ENCODE measurements at regions not wholly inside any gene's neighbourhood (a gene's known extent, or its start where the extent isn't known, plus 50 kb on each side); places are given as distances from the start of the nearest gene placed in this dataset.
"Not testable (repeated sequence)": the region's sequence is repeated elsewhere in the genome, so short reads cannot be mapped to it uniquely, and the experiment has no call there.

DNA sequence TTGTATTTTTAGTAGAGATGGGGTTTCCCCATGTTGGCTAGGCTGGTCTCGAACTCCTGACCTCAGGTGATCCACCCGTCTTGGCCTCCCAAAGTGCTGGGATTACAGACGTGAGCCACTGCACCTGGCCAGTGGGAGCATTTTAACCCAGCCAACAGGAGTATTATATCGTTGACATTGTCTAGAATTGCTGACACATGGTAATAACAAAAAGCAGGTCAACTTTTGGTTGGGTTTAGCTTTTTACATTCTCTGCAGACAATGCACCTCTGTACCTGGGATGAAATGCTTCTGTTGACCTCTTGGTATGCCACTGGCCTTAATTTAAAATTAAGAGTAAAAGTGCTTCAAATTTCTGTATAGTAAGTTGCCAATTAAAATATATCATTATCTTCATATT lies 245.6 kb downstream of the TTC6 start:
- H3K36me3 ChIP-seq (ENCODE audit: control insufficient read depth in 2 of 2, insufficient read depth in 2 of 2, low read length in 2 of 2); H3K27ac ChIP-seq (ENCODE audit: low read depth in 2 of 2, low read length in 2 of 2); H3K4me1 ChIP-seq (ENCODE audit: control insufficient read depth in 2 of 2, insufficient read depth in 2 of 2, low read length in 2 of 2); H3K9me3 ChIP-seq (ENCODE audit: control insufficient read depth in 2 of 2, low read length in 2 of 2); H3K27me3 ChIP-seq (ENCODE audit: control insufficient read depth in 2 of 2, insufficient read depth in 2 of 2, low read length in 2 of 2); H3K9ac ChIP-seq (ENCODE audit: low read depth in 1 of 2, low read length in 2 of 2); H3K4me3 ChIP-seq (ENCODE audit: low read length in 2 of 2): not testable (repeated sequence)

DNA sequence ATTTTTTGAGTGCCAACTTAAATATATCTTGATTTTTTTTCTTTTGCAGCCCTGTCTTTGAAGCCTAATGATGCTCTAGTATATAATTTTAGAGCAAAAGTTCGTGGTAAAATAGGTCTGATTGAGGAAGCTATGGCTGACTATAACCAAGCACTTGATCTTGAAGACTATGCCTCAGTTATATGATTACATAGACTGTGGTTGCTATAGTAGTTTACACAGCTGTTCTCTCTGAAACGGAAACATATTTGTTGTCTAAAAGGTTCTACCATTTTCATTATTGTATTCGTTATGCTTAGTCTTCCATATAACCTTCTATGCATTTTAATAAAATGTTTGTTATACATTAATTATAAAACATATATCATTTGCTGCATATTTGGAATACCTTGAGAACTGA lies 246.7 kb downstream of the TTC6 start:
- Histone ChIP-seq H3K9ac (ENCODE audit: low read depth in 1 of 2, low read length in 2 of 2) (no peak overlapping the region), H3K9me3 (ENCODE audit: control insufficient read depth in 2 of 2, low read length in 2 of 2) (peaks cover 0 to 2% of the 10 kb centered on the region in 2 donors), H3K4me1 (ENCODE audit: control insufficient read depth in 2 of 2, insufficient read depth in 2 of 2, low read length in 2 of 2) (no peaks in the 10 kb centered on the region), H3K36me3 (ENCODE audit: control insufficient read depth in 2 of 2, insufficient read depth in 2 of 2, low read length in 2 of 2) (no peaks in the 10 kb centered on the region), H3K4me3 (ENCODE audit: low read length in 2 of 2) (no peak overlapping the region), H3K27ac (ENCODE audit: low read depth in 2 of 2, low read length in 2 of 2) (no peak overlapping the region), H3K27me3 (ENCODE audit: control insufficient read depth in 2 of 2, insufficient read depth in 2 of 2, low read length in 2 of 2) (no peaks in the 10 kb centered on the region)

DNA sequence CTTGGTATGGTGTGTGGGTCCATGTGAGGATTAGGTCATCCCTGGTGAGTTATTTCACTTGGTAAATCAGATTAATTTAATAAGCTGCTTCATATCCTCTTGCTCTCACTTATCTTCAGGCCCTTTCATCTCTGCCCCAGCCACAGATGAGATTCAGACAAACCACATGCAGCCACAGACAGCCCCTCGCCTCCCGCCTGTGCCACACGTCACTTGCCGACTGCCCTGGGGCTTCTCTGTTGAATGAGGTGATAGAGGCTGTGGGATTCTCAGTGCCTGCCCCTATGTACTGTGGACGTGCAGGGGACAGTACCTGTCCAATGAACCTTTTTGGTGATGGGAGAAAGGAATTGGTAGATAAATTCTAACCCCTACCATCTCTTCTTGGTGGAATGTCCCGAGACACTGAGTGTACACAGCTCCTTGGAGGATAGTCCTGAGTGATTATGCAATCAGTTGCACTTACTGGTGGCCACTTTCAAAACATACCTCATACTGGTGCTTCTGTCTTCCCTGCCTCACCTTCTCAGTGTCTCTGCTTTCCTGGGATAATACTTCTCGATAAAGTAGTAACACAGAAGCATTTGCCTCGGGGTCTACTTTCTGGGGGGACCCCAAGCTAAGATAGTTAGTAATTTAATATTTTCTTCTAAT lies 248.7 kb downstream of the TTC6 start:
- Histone ChIP-seq H3K9ac (ENCODE audit: low read depth in 1 of 2, low read length in 2 of 2) (no peak overlapping the region), H3K27me3 (ENCODE audit: control insufficient read depth in 2 of 2, insufficient read depth in 2 of 2, low read length in 2 of 2) (no peaks in the 10 kb centered on the region), H3K27ac (ENCODE audit: low read depth in 2 of 2, low read length in 2 of 2) (no peak overlapping the region), H3K4me1 (ENCODE audit: control insufficient read depth in 2 of 2, insufficient read depth in 2 of 2, low read length in 2 of 2) (no peaks in the 10 kb centered on the region), H3K36me3 (ENCODE audit: control insufficient read depth in 2 of 2, insufficient read depth in 2 of 2, low read length in 2 of 2) (no peaks in the 10 kb centered on the region), H3K9me3 (ENCODE audit: control insufficient read depth in 2 of 2, low read length in 2 of 2) (peaks cover 0 to 2% of the 10 kb centered on the region in 2 donors), H3K4me3 (ENCODE audit: low read length in 2 of 2) (no peak overlapping the region)

DNA sequence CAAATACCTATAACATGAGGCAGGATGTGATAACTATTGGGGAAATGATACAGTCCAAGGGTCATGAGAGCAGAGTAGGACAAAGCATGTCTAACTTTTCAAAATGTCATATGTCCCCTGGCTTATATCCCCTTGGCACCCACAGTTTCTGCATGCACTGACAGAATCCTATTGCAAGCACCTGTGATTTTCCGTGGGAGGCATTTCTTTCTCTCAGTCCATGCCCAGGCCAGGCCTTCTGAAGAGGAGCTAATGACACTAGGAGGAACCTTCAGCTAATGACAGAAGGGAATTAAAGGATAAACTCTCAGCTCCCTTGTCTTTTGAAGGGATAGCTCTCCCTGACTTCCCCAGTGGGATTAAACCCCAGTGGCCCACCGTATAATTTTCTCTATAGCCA lies 249.2 kb downstream of the TTC6 start:
- no peak overlapping the region for H3K27ac ChIP-seq (ENCODE audit: low read depth in 2 of 2, low read length in 2 of 2)
- H3K4me3 ChIP-seq (ENCODE audit: low read length in 2 of 2) = no peak overlapping the region
- no peaks in the 10 kb centered on the region for H3K36me3 ChIP-seq (ENCODE audit: control insufficient read depth in 2 of 2, insufficient read depth in 2 of 2, low read length in 2 of 2)
- H3K4me1 ChIP-seq (ENCODE audit: control insufficient read depth in 2 of 2, insufficient read depth in 2 of 2, low read length in 2 of 2) = no peaks in the 10 kb centered on the region
- no peak overlapping the region for H3K9ac ChIP-seq (ENCODE audit: low read depth in 1 of 2, low read length in 2 of 2)
- H3K27me3 ChIP-seq (ENCODE audit: control insufficient read depth in 2 of 2, insufficient read depth in 2 of 2, low read length in 2 of 2) = no peaks in the 10 kb centered on the region
- H3K9me3 ChIP-seq (ENCODE audit: control insufficient read depth in 2 of 2, low read length in 2 of 2) = peaks cover 0 to 2% of the 10 kb centered on the region in 2 donors

DNA sequence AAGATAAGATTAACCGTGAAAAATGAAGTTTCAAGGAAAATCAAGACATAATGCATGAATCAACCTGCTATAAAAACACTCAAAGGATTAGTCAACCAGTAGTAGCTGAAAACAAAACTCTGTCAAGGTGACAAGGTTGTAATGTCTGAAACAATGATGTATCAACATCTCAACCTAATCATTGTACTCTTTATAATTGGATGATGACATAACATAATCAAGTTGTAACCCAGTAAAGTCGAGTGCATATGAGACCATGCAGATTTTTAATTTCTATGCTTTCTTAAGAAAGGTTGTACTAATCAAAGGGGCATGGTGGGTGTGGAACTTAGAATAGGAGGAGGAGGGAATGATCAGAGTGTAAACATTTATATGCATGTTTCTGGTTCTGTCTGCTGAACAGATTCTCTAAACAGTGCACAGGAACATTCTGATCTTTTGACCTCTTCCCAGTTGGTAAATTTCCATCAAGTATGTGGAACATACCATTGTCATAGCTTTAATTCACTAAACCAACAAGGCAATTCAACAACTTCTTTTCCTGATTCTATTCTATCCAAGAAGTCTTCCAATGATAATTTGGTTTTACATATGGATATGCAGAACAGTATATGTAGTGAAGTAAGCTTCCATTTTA lies 253.7 kb downstream of the TTC6 start:
- Histone ChIP-seq H3K9ac (ENCODE audit: low read depth in 1 of 2, low read length in 2 of 2) (no peak overlapping the region), H3K9me3 (ENCODE audit: control insufficient read depth in 2 of 2, low read length in 2 of 2) (peaks cover 0 to 2% of the 10 kb centered on the region in 2 donors), H3K4me1 (ENCODE audit: control insufficient read depth in 2 of 2, insufficient read depth in 2 of 2, low read length in 2 of 2) (no peaks in the 10 kb centered on the region), H3K36me3 (ENCODE audit: control insufficient read depth in 2 of 2, insufficient read depth in 2 of 2, low read length in 2 of 2) (no peaks in the 10 kb centered on the region), H3K27me3 (ENCODE audit: control insufficient read depth in 2 of 2, insufficient read depth in 2 of 2, low read length in 2 of 2) (no peaks in the 10 kb centered on the region), H3K27ac (ENCODE audit: low read depth in 2 of 2, low read length in 2 of 2) (no peak overlapping the region), H3K4me3 (ENCODE audit: low read length in 2 of 2) (no peak overlapping the region)

DNA sequence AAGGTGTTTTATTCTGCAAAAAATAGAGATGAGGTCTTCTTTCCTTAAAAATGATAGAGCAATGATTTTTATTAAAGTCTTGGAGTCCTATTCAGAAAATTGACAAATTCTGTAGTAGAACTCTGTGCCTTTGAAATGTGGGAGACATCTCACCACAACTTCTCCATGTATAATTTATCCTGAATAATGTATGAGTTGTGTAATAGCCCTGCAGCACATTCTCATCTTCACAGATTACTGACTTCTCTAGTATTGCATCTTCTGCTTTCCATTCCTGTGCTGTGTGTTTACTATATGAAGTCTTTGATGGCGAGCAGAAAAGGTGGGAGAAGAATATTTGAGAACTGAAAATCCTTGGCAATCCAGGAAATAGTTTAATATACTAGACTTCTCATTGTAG lies 255.6 kb downstream of the TTC6 start:
- H3K9ac ChIP-seq (ENCODE audit: low read depth in 1 of 2, low read length in 2 of 2) = no peak overlapping the region
- no peak overlapping the region for H3K4me3 ChIP-seq (ENCODE audit: low read length in 2 of 2)
- peaks cover 0 to under 1% of the 10 kb centered on the region in 2 donors for H3K9me3 ChIP-seq (ENCODE audit: control insufficient read depth in 2 of 2, low read length in 2 of 2)
- H3K27me3 ChIP-seq (ENCODE audit: control insufficient read depth in 2 of 2, insufficient read depth in 2 of 2, low read length in 2 of 2) = no peaks in the 10 kb centered on the region
- H3K4me1 ChIP-seq (ENCODE audit: control insufficient read depth in 2 of 2, insufficient read depth in 2 of 2, low read length in 2 of 2) = no peaks in the 10 kb centered on the region
- H3K36me3 ChIP-seq (ENCODE audit: control insufficient read depth in 2 of 2, insufficient read depth in 2 of 2, low read length in 2 of 2) = no peaks in the 10 kb centered on the region
- no peak overlapping the region for H3K27ac ChIP-seq (ENCODE audit: low read depth in 2 of 2, low read length in 2 of 2)

DNA sequence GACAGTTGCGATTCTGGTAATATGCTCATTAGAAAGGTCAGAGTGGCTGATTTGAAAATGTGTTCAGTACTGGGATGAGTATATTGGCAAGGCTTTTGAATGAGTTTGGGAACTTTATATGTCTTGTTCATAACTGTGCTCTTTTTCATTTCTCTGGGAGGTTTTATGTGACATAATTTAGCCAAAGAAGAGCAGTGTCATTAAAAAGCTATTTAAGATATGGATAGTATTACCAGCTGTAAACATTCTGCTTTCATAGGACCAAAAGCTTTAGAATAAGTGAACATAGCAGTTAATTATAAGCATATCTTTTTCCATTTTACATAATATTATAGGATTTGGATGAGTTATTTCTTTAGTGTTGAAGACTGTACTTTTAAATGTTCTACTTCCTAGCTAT lies 260.4 kb downstream of the TTC6 start:
- Histone ChIP-seq H3K36me3 (ENCODE audit: control insufficient read depth in 2 of 2, insufficient read depth in 2 of 2, low read length in 2 of 2) (no peaks in the 10 kb centered on the region), H3K4me1 (ENCODE audit: control insufficient read depth in 2 of 2, insufficient read depth in 2 of 2, low read length in 2 of 2) (no peaks in the 10 kb centered on the region), H3K9ac (ENCODE audit: low read depth in 1 of 2, low read length in 2 of 2) (no peak overlapping the region), H3K27me3 (ENCODE audit: control insufficient read depth in 2 of 2, insufficient read depth in 2 of 2, low read length in 2 of 2) (no peaks in the 10 kb centered on the region), H3K9me3 (ENCODE audit: control insufficient read depth in 2 of 2, low read length in 2 of 2) (no peaks in the 10 kb centered on the region), H3K4me3 (ENCODE audit: low read length in 2 of 2) (no peak overlapping the region), H3K27ac (ENCODE audit: low read depth in 2 of 2, low read length in 2 of 2) (no peak overlapping the region)

DNA sequence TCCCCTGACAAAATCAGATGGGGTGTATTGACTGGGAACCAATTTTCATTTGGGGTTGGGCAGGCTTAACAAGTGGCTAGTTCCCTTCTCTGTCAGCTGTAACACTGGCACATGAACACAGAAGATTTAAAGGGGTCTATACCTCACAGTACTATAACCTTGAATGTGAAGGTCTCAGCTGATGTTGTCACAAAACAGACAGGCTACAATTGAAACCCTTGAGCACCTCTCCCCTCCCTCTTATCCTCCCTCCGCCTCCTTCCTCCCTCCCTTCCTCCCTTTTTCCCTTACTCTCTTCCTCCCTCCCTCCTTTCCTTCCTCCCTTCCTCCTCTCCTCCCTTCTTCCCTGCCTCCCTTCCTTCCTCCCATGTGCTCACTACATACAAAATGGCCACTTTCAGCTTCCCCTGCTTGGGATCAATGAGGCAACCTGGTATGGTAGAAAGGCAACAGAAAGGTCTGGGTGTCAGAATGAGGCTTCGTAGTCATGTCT lies 262.4 kb downstream of the TTC6 start:
- Histone ChIP-seq H3K9ac (ENCODE audit: low read depth in 1 of 2, low read length in 2 of 2) (no peak overlapping the region), H3K27ac (ENCODE audit: low read depth in 2 of 2, low read length in 2 of 2) (no peak overlapping the region), H3K4me1 (ENCODE audit: control insufficient read depth in 2 of 2, insufficient read depth in 2 of 2, low read length in 2 of 2) (no peaks in the 10 kb centered on the region), H3K27me3 (ENCODE audit: control insufficient read depth in 2 of 2, insufficient read depth in 2 of 2, low read length in 2 of 2) (no peaks in the 10 kb centered on the region), H3K9me3 (ENCODE audit: control insufficient read depth in 2 of 2, low read length in 2 of 2) (no peaks in the 10 kb centered on the region), H3K36me3 (ENCODE audit: control insufficient read depth in 2 of 2, insufficient read depth in 2 of 2, low read length in 2 of 2) (no peaks in the 10 kb centered on the region), H3K4me3 (ENCODE audit: low read length in 2 of 2) (no peak overlapping the region)

DNA sequence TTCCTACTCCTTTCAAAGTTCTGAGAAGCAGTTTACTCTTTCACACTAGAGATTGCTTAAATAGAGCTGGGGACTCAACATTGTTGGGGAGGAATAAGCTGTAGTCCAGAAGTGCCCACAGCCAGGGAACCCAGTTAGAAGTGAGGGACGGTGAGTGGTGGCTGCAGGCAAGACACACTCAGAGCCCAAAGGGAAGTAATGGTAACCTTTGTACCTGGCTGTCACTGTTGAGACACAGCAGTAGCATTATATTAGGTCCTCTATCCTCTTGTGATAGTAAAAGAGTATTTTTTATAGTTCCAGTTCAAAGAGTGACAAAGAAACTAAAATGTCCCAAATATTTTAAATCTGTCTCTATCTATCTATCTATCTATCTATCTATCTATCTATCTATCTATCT lies 263.3 kb downstream of the TTC6 start:
- no peak overlapping the region for H3K9ac ChIP-seq (ENCODE audit: low read depth in 1 of 2, low read length in 2 of 2)
- H3K27ac ChIP-seq (ENCODE audit: low read depth in 2 of 2, low read length in 2 of 2) = no peak overlapping the region
- H3K36me3 ChIP-seq (ENCODE audit: control insufficient read depth in 2 of 2, insufficient read depth in 2 of 2, low read length in 2 of 2) = no peaks in the 10 kb centered on the region

DNA sequence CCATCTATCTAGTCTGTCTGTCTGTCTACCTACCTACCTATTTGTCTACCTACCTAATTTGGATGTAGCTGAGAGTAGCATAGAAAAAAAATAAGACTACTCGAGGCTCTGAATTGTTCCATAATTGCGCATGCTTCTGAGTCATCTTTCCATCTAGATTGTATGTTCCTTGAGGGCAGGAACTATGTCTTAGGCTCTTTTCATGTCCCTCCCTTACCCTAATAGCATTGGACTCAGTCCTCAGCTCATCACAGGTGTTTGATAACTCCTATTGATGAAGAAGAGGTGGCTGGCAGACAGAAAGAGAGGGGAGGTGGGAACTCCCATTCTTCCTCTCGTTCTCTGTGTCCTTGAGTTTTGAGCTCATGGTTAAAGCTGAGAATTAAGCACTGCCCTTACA lies 263.7 kb downstream of the TTC6 start:
- Histone ChIP-seq H3K9ac (ENCODE audit: low read depth in 1 of 2, low read length in 2 of 2) (no peak overlapping the region), H3K4me3 (ENCODE audit: low read length in 2 of 2) (no peak overlapping the region), H3K27ac (ENCODE audit: low read depth in 2 of 2, low read length in 2 of 2) (no peak overlapping the region), H3K27me3 (ENCODE audit: control insufficient read depth in 2 of 2, insufficient read depth in 2 of 2, low read length in 2 of 2) (no peaks in the 10 kb centered on the region), H3K9me3 (ENCODE audit: control insufficient read depth in 2 of 2, low read length in 2 of 2) (no peaks in the 10 kb centered on the region), H3K36me3 (ENCODE audit: control insufficient read depth in 2 of 2, insufficient read depth in 2 of 2, low read length in 2 of 2) (no peaks in the 10 kb centered on the region), H3K4me1 (ENCODE audit: control insufficient read depth in 2 of 2, insufficient read depth in 2 of 2, low read length in 2 of 2) (no peaks in the 10 kb centered on the region)

More for the DNA sequence above, 263.3 kb downstream of the TTC6 start:
- Histone ChIP-seq H3K4me1 (ENCODE audit: control insufficient read depth in 2 of 2, insufficient read depth in 2 of 2, low read length in 2 of 2) (no peaks in the 10 kb centered on the region), H3K4me3 (ENCODE audit: low read length in 2 of 2) (no peak overlapping the region), H3K9me3 (ENCODE audit: control insufficient read depth in 2 of 2, low read length in 2 of 2) (no peaks in the 10 kb centered on the region), H3K27me3 (ENCODE audit: control insufficient read depth in 2 of 2, insufficient read depth in 2 of 2, low read length in 2 of 2) (no peaks in the 10 kb centered on the region)

Measured in mucosa of rectum (tissue), 2 donors.